ENCODE measurements at regions not wholly inside any gene's neighbourhood (a gene's known extent, or its start where the extent isn't known, plus 50 kb on each side); places are given as distances from the start of the nearest gene placed in this dataset.

DNA sequence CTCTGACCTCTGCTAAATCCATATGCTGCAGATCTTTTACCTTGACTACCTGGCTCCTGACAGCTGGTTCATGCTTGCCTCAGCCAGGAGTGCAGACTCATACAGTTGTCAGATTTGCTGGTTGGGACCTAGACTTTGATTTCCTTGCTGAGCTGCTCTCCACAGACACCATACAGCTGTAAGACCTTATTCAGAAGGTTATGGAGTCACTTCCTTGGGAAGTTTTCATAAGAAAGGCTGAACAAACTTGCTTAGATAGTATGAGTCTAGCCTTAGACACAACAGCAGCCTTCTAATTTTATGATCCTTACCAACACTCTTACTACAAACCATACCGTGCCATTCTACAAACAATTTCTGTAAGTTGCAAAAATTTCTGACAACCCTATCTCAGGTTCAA, 102.9 kb downstream of the EDN1 start:
- Histone ChIP-seq H2AK5ac (ENCODE audit: low read depth, low read length) (no peak overlapping the region), H4K20me1 (replicated peaks in 1 of 2; ENCODE audit: control insufficient read depth in 1 of 2, insufficient read depth in 2 of 2, low read length in 2 of 2) (no peaks in the 10 kb centered on the region), H3K9ac (replicated peaks in 1 of 4; ENCODE audit: extremely low read depth in 1 of 4, low read depth in 3 of 4, low read length in 3 of 4) (no peak overlapping the region), H4K8ac (ENCODE audit: extremely low read depth, insufficient read depth, low read length) (no peak overlapping the region), H3K4me3 (ENCODE audit: extremely low read depth in 1 of 4, insufficient read depth in 2 of 4, low read depth in 3 of 4, low read length in 4 of 4) (no peak overlapping the region), H3K4ac (replicated peaks; ENCODE audit: insufficient read length, low read depth, low read length) (no peak overlapping the region), H2BK120ac (replicated peaks; ENCODE audit: low read depth, low read length) (no peak overlapping the region), H3K4me2 (ENCODE audit: insufficient read depth in 1 of 2, low read depth in 2 of 2, low read length in 2 of 2) (no peak overlapping the region), H3K27me3 (replicated peaks in 1 of 4; ENCODE audit: control insufficient read depth in 3 of 4, extremely low read depth in 1 of 4, insufficient read depth in 3 of 4, low read length in 3 of 4) (no peaks in the 10 kb centered on the region), H2BK20ac (ENCODE audit: low read length) (no peak overlapping the region), H3K79me2 (ENCODE audit: control insufficient read depth in 1 of 2, insufficient read depth in 2 of 2, low read length in 2 of 2) (no peaks in the 10 kb centered on the region), H3K9me3 (ENCODE audit: insufficient read depth in 2 of 2, low read depth in 1 of 2, low read length in 1 of 2) (no peaks in the 10 kb centered on the region), H3K79me1 (ENCODE audit: low read depth, low read length) (no peaks in the 10 kb centered on the region), H2BK12ac (ENCODE audit: low read depth, low read length) (no peak overlapping the region), H3K14ac (ENCODE audit: insufficient read length) (no peak overlapping the region), H2BK5ac (ENCODE audit: low read depth, low read length) (no peak overlapping the region), H3K4me1 (replicated peaks in 1 of 4; ENCODE audit: control insufficient read depth in 3 of 4, insufficient read depth in 4 of 4, low read length in 3 of 4) (no peaks in the 10 kb centered on the region), H2BK15ac (ENCODE audit: low read length) (no peak overlapping the region), H3K23ac (ENCODE audit: insufficient read length) (no peak overlapping the region), H4K5ac (ENCODE audit: insufficient read length, low read depth, low read length) (no peak overlapping the region), H3K18ac (ENCODE audit: extremely low read depth, low read length) (no peak overlapping the region), H4K91ac (replicated peaks; ENCODE audit: insufficient read length, low read length) (no peak overlapping the region), H3K56ac (replicated peaks; ENCODE audit: insufficient read length, low read depth, low read length) (no peak overlapping the region), H3K27ac (ENCODE audit: low read depth, low read length) (no peak overlapping the region), H2AFZ (ENCODE audit: low read length) (peak overlapping the region; percentile 46), H3K36me3 (ENCODE audit: control insufficient read depth in 2 of 4, insufficient read depth in 4 of 4, low read length in 3 of 4) (no peaks in the 10 kb centered on the region), H3K23me2 (ENCODE audit: low read depth, low read length) (no peaks in the 10 kb centered on the region)
- no peak for FAIRE-seq
- WGBS, 2 experiments (ENCODE audit: extremely low coverage in 1 of 2, insufficient coverage in 1 of 2, insufficient read length in 1 of 2, insufficient replicate concordance in 2 of 2, low coverage in 1 of 2, low lambda C conversion rate in 2 of 2, missing lambda C conversion rate in 1 of 2), result 89% methylated on average over 1 of the region's 1 CpG; no CpG with 5 or more reads in 1 of the 2 experiments
- no peak for DNase-seq (ENCODE audit: low read depth in 1 of 2, low spot score in 2 of 2)
- ChIA-PET CTCF (ENCODE audit: partially characterized antibody) (interaction anchor here (1.5 kb wide), 1 partner anchor 91 kb away, joined by 3 read pairs; no protein-coding TSS in a partner anchor), POLR2A (ENCODE audit: partially characterized antibody) (no interaction called here)
- TF ChIP-seq TAF7 (optimal IDR thresholded peaks at IDR 0.05; ENCODE audit: borderline replicate concordance, low read depth, low read length) (no peak), GABPA (IDR thresholded peaks at IDR 0.05; ENCODE audit: borderline replicate concordance, insufficient read depth, low read length) (no peak), SIRT6 (IDR thresholded peaks at IDR 0.05; ENCODE audit: low read length) (no peak), MAFK (IDR thresholded peaks at IDR 0.05; ENCODE audit: low read depth, low read length) (no peak), CBX5 (IDR thresholded peaks at IDR 0.05; ENCODE audit: low read depth, low read length) (no peak), POU5F1 (IDR thresholded peaks at IDR 0.05; ENCODE audit: low read depth, low read length) (no peak), RAD21 (IDR thresholded peaks at IDR 0.05 in 1 of 2, conservative IDR thresholded peaks at IDR 0.05 in 1 of 2; ENCODE audit: low read depth in 2 of 2, low read length in 2 of 2) (no peak), NANOG (IDR thresholded peaks at IDR 0.05; ENCODE audit: insufficient read depth, low read depth, low read length, poor library complexity, severe bottlenecking) (no peak), PHF8 (conservative IDR thresholded peaks at IDR 0.05; ENCODE audit: low read depth, low read length) (no peak), EP300 (IDR thresholded peaks at IDR 0.05; ENCODE audit: borderline replicate concordance in 1 of 2, low read depth in 2 of 2, low read length in 2 of 2) (no peak), BCL11A (IDR thresholded peaks at IDR 0.05; ENCODE audit: low read depth in 2 of 2, low read length in 2 of 2) (no peak), CBX8 (IDR thresholded peaks at IDR 0.05; ENCODE audit: borderline replicate concordance, low read depth, low read length) (no peak)
- TF ChIP-seq, protein P1, sequence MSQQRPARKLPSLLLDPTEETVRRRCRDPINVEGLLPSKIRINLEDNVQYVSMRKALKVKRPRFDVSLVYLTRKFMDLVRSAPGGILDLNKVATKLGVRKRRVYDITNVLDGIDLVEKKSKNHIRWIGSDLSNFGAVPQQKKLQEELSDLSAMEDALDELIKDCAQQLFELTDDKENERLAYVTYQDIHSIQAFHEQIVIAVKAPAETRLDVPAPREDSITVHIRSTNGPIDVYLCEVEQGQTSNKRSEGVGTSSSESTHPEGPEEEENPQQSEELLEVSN (IDR thresholded peaks at IDR 0.05), result no peak

Measured in H1 (cell line).